PC-3 (cell line): ENCODE measurements at regions not wholly inside any gene's neighbourhood (a gene's known extent, or its start where the extent isn't known, plus 50 kb on each side); places are given as distances from the start of the nearest gene placed in this dataset.

ENCODE experiments used
- EZH2 ChIP-seq: fragments of 300-600 bp; sonication (generic); IDR thresholded peaks from one replicate; pipeline ENCODE4 v1.6.1; 2017; ENCODE audit warnings: antibody characterized with exemption, mild to moderate bottlenecking, low read length; ENCODE audit not compliant: unreplicated experiment
- EZH2phosphoT487 ChIP-seq: fragments of 300-600 bp; sonication (generic); IDR thresholded peaks from 2 replicates; pipeline ENCODE4 v1.6.1; 2018; ENCODE audit warnings: mild to moderate bottlenecking, antibody characterized with exemption, low read length, borderline replicate concordance

DNA sequence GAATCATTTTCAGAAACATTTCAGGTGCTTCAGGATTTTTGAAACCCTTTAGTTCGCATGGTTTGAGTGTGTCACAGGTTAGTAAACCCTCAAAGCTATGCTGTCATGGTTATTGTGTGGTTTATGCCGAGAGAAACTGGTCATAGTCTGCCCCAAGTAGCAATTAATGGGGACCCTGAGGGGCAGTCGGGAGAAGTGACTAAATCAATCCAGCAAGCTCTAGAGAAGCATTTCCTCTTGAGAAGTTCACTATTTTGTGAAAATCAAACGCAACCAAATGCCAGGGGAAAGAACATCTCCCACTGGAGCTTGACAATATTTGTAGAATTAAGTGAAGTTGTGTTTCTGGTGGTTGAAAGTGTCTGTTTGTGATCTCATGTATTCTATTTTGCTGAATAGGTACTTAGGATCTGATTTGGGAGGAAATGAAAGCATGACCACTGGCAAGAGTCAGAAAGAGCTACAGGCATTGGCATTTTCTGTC, 63.0 kb upstream of the BACH1 start:
- TF ChIP-seq EZH2phosphoT487 (no peak), EZH2 (no peak)
